Stomach (tissue), 8 donors: ENCODE measurements at regions not wholly inside any gene's neighbourhood (a gene's known extent, or its start where the extent isn't known, plus 50 kb on each side); places are given as distances from the start of the nearest gene placed in this dataset.
A peak's percentile ranks its signal among the peaks of the same experiment; 100 is the strongest.

ENCODE experiments used
- DNase-seq, 2 donors: peaks; one replicate each; pipeline versions ENCODE4 v3.0.0 to v3.0.0-alpha.2; 2013 to 2019
- H3K27ac ChIP-seq, 5 donors: fragments of 200-600 bp in 4 of 5; sonication (generic) in 4 of 5; one replicate each; pipeline ENCODE4 v1.5.1; 2013 to 2019; ENCODE audit warnings: mild to moderate bottlenecking in 1 of 5, moderate library complexity in 1 of 5
- H3K27me3 ChIP-seq, 3 donors: fragments of 200-600 bp; sonication (generic); one replicate each; pipeline ENCODE4 v1.5.1; 2017 to 2019; ENCODE audit warnings: mixed run types in 1 of 3
- H3K36me3 ChIP-seq, 4 donors: fragments of 200-600 bp; sonication (generic); 1 replicate in 3 of 4; 2 replicates in 1 of 4; pipeline ENCODE4 v1.5.1; 2016 to 2019
- H3K4me1 ChIP-seq, 4 donors: fragments of 200-600 bp; sonication (generic); one replicate each; pipeline ENCODE4 v1.5.1; 2016 to 2019
- H3K4me3 ChIP-seq, 4 donors: fragments of 200-600 bp; sonication (generic) in 3 of 4; one replicate each; pipeline ENCODE4 v1.5.1; 2016 to 2019; ENCODE audit warnings: mild to moderate bottlenecking in 1 of 4
- H3K9me3 ChIP-seq, 4 donors: fragments of 200-600 bp; sonication (generic); one replicate each; pipeline ENCODE4 v1.5.1; 2016 to 2019
- EP300 ChIP-seq: sonication (generic); formaldehyde crosslinking; IDR thresholded peaks from one replicate; pipeline ENCODE4 v1.6.1; 2017; ENCODE audit warnings: antibody characterized with exemption
- POLR2A ChIP-seq, 4 donors: fragments of 450-650 bp; IDR thresholded peaks; one replicate each; pipeline ENCODE4 v1.6.1; 2016; ENCODE audit warnings: antibody characterized with exemption in 4 of 4, control low read depth in 2 of 4, mild to moderate bottlenecking in 1 of 4, moderate library complexity in 1 of 4
- POLR2AphosphoS5 ChIP-seq, 3 donors: sonication (generic); formaldehyde crosslinking; IDR thresholded peaks; one replicate each; pipeline ENCODE4 v1.6.1; 2016; ENCODE audit warnings: antibody characterized with exemption in 3 of 3
- WGBS, 5 donors: extraction: QIAGEN DNeasy Blood & Tissue Kit in 3 of 5; methylation state at CpG; one replicate each; pipeline versions ENCODE4 v1.1.5 to v1.1.7; 2013 to 2018; 5-methylcytosine and 5-hydroxymethylcytosine counted together
- intact Hi-C: fragments of 100-400 bp; cut with DNase I; formaldehyde crosslinking; loops from one replicate; pipeline ENCODE4 v1.15.1; 2023; ENCODE audit warnings: low total_unique reads
- TF ChIP-seq, protein P1 (sequence below), 7 experiments: fragments of 450-650 bp in 4 of 7; fragments of 200-600 bp in 3 of 7; sonication (generic) in 3 of 7; IDR thresholded peaks; one replicate each; pipeline ENCODE4 v1.5.1; 2016 to 2019; ENCODE audit warnings: antibody characterized with exemption in 7 of 7, control low read depth in 2 of 7, mild to moderate bottlenecking in 1 of 7
- donor health status: healthy with polysubstance abuse.
- donor health status: Bipolar disorder and iron deficiency.
- donor health status: healthy.

DNA sequence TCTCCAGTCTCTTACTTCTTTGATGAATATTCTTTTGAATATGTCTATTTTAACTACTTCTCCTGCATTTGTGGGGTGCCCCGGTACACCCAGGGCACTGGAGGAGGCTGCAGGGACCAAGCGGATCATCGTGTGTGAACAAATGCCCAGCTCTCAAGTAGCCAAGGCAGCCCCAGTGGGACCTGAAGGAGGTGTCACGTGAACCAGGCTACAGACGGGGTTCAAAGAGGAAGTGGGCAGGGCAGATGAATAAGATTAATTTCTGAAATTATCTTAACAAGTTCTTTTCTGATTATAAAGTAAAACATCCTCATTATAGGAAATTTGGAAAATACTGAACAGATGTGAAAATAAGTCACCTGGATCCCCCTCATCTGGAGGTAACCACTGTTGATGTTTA, 78.4 kb upstream of the DUSP5 start:
- H3K27me3 ChIP-seq, result no peaks in the 10 kb centered on the region
- WGBS, 5 donors, result 71 to 86% (median 78%) methylated on average over 5 of the region's 5 CpGs
- H3K27ac ChIP-seq, result no peak overlapping the region
- intact Hi-C loops, result no loop called here
- no peaks in the 10 kb centered on the region for H3K9me3 ChIP-seq
- peaks cover 0 to 46% (median 5%) of the 10 kb centered on the region in 4 donors for H3K4me1 ChIP-seq
- H3K4me3 ChIP-seq, result no peak overlapping the region
- DNase-seq, result no peak
- H3K36me3 ChIP-seq, result no peaks in the 10 kb centered on the region
- TF ChIP-seq POLR2AphosphoS5 (IDR thresholded peaks at IDR 0.05), result no peak
- TF ChIP-seq, protein P1, sequence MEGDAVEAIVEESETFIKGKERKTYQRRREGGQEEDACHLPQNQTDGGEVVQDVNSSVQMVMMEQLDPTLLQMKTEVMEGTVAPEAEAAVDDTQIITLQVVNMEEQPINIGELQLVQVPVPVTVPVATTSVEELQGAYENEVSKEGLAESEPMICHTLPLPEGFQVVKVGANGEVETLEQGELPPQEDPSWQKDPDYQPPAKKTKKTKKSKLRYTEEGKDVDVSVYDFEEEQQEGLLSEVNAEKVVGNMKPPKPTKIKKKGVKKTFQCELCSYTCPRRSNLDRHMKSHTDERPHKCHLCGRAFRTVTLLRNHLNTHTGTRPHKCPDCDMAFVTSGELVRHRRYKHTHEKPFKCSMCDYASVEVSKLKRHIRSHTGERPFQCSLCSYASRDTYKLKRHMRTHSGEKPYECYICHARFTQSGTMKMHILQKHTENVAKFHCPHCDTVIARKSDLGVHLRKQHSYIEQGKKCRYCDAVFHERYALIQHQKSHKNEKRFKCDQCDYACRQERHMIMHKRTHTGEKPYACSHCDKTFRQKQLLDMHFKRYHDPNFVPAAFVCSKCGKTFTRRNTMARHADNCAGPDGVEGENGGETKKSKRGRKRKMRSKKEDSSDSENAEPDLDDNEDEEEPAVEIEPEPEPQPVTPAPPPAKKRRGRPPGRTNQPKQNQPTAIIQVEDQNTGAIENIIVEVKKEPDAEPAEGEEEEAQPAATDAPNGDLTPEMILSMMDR (IDR thresholded peaks at IDR 0.05), result no peak
- TF ChIP-seq EP300, result no peak
- no peak for TF ChIP-seq POLR2A (IDR thresholded peaks at IDR 0.05)

DNA sequence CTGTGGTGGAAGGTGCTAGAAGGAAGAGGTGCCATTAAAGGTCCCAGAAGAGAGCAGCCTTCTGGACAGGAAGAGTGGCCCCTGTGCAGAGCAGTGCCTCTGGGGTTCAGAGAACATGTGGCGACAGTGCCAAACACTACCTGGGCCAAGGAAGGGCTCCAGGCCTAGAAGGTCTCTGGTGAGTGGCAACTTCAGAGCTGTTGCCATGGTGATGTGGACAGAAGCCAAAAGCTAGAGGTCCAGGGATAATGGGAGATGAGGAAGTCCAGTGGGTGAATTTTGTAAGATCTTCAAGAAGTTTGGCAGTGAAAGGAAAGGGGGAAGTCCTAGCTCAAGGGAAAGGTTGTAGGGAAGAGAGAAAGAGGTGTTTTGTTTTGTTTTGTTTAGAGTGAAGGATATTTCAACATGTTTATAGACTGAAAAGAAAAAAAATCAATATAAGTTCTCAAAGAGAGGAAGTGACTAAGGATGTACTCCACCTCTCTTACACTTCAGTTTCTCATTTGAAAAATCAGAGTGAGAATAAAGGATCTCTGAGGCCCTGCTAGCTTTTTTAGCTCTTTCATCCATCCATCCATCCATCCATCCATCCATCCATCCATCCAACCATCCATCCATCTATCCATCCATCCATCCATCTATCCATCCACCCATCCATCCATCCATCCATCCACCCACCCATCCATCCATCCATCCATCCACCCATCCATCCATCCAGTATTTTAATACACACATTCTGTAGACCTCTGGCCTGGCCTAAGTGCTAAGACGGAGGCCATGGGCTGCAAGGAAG, 77.1 kb upstream of the DUSP5 start:
- no peaks in the 10 kb centered on the region for H3K27me3 ChIP-seq
- intact Hi-C loops, result no loop called here

DNA sequence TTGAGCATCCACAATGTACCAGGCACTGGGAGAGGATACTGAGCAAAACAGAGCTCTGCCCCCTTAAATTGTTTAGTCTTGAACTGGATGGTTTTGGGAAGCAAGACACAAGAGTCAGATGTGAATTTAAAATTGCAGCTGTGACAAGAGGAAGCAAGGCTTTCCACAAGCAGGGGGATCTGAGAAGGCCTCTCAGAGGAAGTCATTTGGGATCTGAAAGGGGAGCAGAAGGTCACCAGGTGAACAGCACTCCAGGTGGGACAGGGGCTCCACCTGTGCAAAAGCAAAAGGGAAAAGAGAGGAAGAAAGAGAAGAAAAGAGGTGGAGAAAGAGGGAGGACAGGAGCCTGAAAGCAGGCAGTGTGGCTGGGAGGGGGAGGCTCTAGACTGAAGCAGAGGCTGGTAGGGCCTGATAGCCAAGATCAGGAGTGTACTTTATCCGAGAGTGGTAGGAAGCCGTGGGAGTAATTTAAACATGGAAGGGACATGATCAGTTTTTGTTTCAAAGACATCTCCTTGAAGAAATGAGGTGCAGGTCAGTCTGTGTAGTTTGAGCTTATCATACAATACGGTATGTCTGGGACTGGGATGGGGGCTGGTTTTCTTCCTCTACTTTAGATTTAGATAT, 76.1 kb upstream of the DUSP5 start:
- Histone ChIP-seq H3K36me3 (no peaks in the 10 kb centered on the region), H3K4me3 (no peak overlapping the region), H3K27me3 (no peaks in the 10 kb centered on the region), H3K27ac (no peak overlapping the region), H3K9me3 (no peaks in the 10 kb centered on the region), H3K4me1 (peaks cover 3 to 35% (median 8%) of the 10 kb centered on the region in 4 donors)
- TF ChIP-seq, protein P1 (IDR thresholded peaks at IDR 0.05), result no peak
- TF ChIP-seq EP300, result no peak
- no peak for TF ChIP-seq POLR2AphosphoS5 (IDR thresholded peaks at IDR 0.05)
- no peak for TF ChIP-seq POLR2A (IDR thresholded peaks at IDR 0.05)
- intact Hi-C loops, result no loop called here
- WGBS, 5 donors, result 44 to 75% (median 62%) methylated on average over 3 of the region's 3 CpGs
- DNase-seq, result no peak

More for the DNA sequence above, 77.1 kb upstream of the DUSP5 start:
- Histone ChIP-seq H3K4me3 (no peak overlapping the region), H3K36me3 (no peaks in the 10 kb centered on the region), H3K9me3 (no peaks in the 10 kb centered on the region), H3K4me1 (peaks cover 0 to 35% (median under 1%) of the 10 kb centered on the region in 4 donors), H3K27ac (no peak overlapping the region)
- 91 to 98% (median 94%) methylated on average over 2 of the region's 2 CpGs for WGBS, 5 donors
- DNase-seq, result peak; percentile 54 to 60
- TF ChIP-seq, protein P1 (IDR thresholded peaks at IDR 0.05), result no peak
- TF ChIP-seq POLR2A (IDR thresholded peaks at IDR 0.05) (no peak), EP300 (no peak)

GRCh38 chr10:110422548-110422947, 75.2 kb upstream of the DUSP5 start:
- Histone ChIP-seq H3K4me3 (no peak overlapping the region), H3K4me1 (peaks cover 11 to 34% (median 11%) of the 10 kb centered on the region in 4 donors), H3K27me3 (no peaks in the 10 kb centered on the region), H3K27ac (no peak overlapping the region), H3K9me3 (no peaks in the 10 kb centered on the region), H3K36me3 (no peaks in the 10 kb centered on the region)
- WGBS, 5 donors, result 70 to 100% (median 90%) methylated on average over 2 of the region's 2 CpGs
- intact Hi-C loops, result no loop called here
- DNase-seq, result no peak
- no peak for TF ChIP-seq POLR2AphosphoS5 (IDR thresholded peaks at IDR 0.05)

DNA sequence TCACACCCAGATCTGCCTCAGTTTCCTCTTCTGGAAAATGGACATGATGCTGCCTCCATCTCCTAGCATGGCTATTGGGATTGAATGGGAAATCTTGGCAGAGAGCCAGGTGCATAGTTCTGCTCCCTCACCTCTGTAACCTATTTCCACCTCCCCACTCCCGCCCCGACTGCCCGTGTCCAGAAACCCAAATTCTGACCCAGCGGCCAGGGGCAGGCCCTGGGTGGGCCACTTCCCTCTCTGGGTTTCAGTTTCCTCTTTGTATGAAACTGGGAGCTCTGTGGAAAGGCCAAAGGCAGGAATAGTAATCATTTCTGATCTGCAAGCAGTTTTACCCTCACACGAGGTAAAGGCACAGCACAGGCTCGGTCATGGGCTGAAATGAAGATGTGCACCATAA, 74.1 kb upstream of the DUSP5 start:
- Histone ChIP-seq H3K36me3 (no peaks in the 10 kb centered on the region), H3K27me3 (no peaks in the 10 kb centered on the region), H3K4me3 (no peak overlapping the region), H3K9me3 (no peaks in the 10 kb centered on the region), H3K4me1 (peaks cover 11 to 33% (median 11%) of the 10 kb centered on the region in 4 donors), H3K27ac (no peak overlapping the region)
- 65 to 84% (median 70%) methylated on average over 6 of the region's 6 CpGs for WGBS, 5 donors
- no peak for DNase-seq
- TF ChIP-seq POLR2A (IDR thresholded peaks at IDR 0.05), result no peak
- no peak for TF ChIP-seq EP300
- TF ChIP-seq, protein P1 (IDR thresholded peaks at IDR 0.05), result no peak
- TF ChIP-seq POLR2AphosphoS5 (IDR thresholded peaks at IDR 0.05), result no peak
- intact Hi-C loops, result no loop called here
